Activated CD4-positive, CD25-positive, alpha-beta regulatory T cell treated with anti-CD3 and anti-CD28 coated beads, Interleukin-2, amount 50 U/mL, for 72 hours (primary cell): ENCODE measurements at regions not wholly inside any gene's neighbourhood (a gene's known extent, or its start where the extent isn't known, plus 50 kb on each side); places are given as distances from the start of the nearest gene placed in this dataset.

Experiments
- DNase-seq: peaks from one replicate; pipeline ENCODE4 v3.0.0; 2021

DNA sequence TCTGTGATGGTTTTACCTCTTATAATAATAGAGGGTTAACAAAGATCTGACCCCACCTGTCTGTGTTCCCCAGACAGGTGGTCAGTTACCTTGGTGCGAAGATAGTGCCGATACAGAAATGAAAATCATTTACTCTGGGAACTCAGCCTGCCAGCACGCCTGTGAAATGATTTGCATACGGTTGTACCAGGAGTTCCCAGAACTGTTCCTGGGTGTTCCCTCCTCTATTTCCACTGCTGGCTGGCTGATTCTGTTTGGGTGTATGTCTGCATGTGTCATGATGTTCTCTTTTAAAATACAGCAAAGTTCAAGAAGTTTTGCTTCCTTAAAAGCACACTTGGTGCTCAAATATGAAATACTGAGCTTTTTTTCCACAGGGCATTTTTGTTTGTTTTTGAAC lies 527.1 kb downstream of the FGF9 start:
- DNase-seq: no peak

- DNase-seq: no peak
Measured at GRCh38 chr13:22198641-22199217, 527.9 kb downstream of the FGF9 start.

DNA sequence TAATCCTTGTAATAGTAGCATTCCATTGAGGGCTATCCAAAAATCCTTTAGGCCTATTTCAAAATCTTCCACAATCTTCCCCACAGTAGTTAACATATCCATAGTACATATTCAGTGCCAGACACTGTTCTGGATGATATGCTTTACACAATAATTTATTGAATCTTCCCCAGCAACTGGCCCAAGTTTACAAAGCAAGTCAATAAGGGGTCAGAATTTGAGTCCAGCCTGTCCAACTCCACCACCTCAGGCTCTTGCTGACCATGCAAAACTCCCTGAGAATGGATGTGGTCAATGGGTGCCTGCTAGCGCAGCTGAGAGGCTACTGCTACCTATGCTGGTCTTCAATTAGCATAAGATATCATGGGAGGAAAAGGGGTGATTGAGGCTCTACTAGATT lies 529.6 kb downstream of the FGF9 start:
- DNase-seq: no peak

- no peak for DNase-seq
Measured at GRCh38 chr13:22201375-22201925, 530.6 kb downstream of the FGF9 start.

GRCh38 chr13:22210134-22210930 lies 539.5 kb downstream of the FGF9 start:
- DNase-seq: no peak

- no peak for DNase-seq
Measured at GRCh38 chr13:22211876-22212275, 541.0 kb downstream of the FGF9 start.

DNA sequence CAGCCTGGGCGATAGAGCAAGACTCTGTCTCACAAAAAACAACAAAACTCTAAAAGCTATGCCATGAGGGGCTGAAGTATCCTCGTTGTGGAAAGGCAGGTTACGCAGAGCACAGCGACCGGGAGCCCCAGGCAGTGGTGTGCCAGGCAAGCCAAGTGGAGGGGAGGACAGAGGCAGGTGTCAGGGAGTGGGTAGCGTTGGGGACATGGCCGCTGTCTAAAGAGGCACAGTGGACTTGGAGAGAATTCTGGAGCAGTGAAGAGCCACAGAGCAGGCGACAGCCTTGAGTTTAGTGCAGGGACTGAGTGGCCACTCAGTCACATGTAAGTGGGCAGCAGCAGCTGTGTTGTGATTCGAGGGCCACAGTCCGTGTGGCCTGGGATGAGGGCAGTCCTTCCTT lies 541.7 kb downstream of the FGF9 start:
- no peak for DNase-seq

DNA sequence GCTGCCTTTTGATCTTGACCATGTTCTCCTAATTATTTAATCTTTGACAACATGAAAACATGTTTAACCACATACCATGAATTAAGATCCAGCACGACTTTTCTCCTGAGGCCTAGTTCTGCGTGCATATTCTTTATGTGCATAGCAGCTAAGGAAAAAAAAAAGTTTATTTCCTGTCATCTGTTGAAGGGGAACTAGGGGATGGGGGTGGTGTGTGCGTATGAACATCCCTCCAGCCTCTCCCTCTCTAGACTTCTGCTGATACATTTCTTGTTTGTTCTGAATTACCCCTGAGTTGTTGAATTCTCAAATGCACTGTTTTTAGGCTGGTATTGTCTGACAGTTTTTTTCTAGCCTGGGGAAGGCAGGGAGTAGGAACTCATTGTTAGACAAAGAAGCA lies 543.3 kb downstream of the FGF9 start:
- DNase-seq: no peak

- DNase-seq: no peak
Measured at GRCh38 chr13:22218797-22219196, 547.9 kb downstream of the FGF9 start.

GRCh38 chr13:22219709-22220108 lies 548.8 kb downstream of the FGF9 start:
- DNase-seq: no peak

GRCh38 chr13:22220151-22221135 lies 549.6 kb downstream of the FGF9 start:
- DNase-seq: no peak

- no peak for DNase-seq
Measured at GRCh38 chr13:22223411-22223810, 552.5 kb downstream of the FGF9 start.

GRCh38 chr13:22226086-22226485 lies 555.2 kb downstream of the FGF9 start:
- no peak for DNase-seq

GRCh38 chr13:22227895-22228294 lies 557.0 kb downstream of the FGF9 start:
- DNase-seq: no peak

GRCh38 chr13:22229916-22230315 lies 559.0 kb downstream of the FGF9 start:
- no peak for DNase-seq

GRCh38 chr13:22232186-22232585 lies 561.3 kb downstream of the FGF9 start:
- no peak for DNase-seq

DNA sequence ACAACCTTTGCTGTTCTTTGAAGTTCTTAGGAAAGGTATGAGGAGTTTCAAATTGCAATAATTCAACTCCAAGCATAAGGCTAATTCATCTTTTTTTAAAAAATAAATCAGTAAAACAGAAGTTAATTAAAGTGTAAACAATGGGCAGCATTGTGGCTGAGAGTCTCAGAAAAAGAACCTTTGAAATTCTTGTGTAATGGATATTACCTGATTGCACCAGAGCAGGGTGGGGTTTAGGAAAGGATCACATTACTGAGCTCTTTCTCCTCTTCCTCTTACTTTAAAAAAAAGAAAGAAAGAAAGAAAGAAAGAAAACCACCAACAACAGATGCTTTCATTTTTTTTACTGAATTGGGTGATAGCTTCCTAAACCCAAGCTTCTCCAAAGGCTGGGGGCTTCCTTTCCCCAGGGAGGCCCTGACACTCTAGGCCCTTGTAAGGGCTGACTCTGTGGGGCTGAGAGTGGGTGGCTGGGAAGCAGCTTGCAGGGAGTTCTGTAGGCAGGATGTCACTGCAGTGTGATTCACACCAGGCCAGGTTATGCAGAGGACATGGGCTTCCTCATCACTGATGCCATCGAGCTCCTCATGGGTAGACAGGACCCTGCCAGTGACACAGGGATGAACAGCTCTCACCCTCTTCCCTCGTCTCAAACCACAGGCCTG lies 564.5 kb downstream of the FGF9 start:
- DNase-seq: no peak

- DNase-seq: no peak
Measured at GRCh38 chr13:22235950-22236290, 565.0 kb downstream of the FGF9 start.

DNA sequence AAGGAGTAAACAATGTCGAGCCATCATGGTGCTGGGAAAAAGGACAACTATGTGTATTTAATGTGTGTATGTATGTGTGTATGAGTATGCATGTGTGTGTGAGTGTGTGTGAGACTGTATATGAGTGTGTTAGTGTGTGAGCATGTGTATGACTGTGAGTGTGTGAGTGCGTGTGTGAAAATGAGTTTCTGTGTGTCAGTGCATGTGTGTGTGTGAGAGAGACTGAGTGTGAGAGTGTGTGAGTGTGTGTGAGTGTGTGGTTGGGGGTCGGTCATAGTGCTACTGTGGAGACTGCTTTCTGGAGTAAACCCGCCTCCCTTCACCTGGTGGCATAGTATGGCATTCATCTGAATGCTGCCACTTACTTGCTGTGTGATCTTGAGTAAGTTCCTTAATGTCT lies 567.4 kb downstream of the FGF9 start:
- DNase-seq: no peak

- no peak for DNase-seq
Measured at GRCh38 chr13:22240716-22241115, 569.8 kb downstream of the FGF9 start.

GRCh38 chr13:22243469-22244163 lies 572.7 kb downstream of the FGF9 start:
- no peak for DNase-seq

- DNase-seq: no peak
Measured at GRCh38 chr13:22252281-22252830, 581.5 kb downstream of the FGF9 start.
